ENCODE measurements at regions not wholly inside any gene's neighbourhood (a gene's known extent, or its start where the extent isn't known, plus 50 kb on each side); places are given as distances from the start of the nearest gene placed in this dataset.

GRCh38 chr3:81874738-81875137 is 113.3 kb upstream of the GBE1 start:
- Mint-ChIP-seq H3K27me3 (ENCODE audit: insufficient read depth, low read depth, poor library complexity) (no peaks in the 10 kb centered on the region), H3K36me3 (ENCODE audit: low read depth) (peaks cover 26% of the 10 kb centered on the region; the same call in 2 of the 3 replicates), H3K27ac (no peak overlapping the region), H3K9me3 (peaks cover 37% of the 10 kb centered on the region), H3K4me3 (no peak overlapping the region), H3K4me1 (no peaks in the 10 kb centered on the region)
- ATAC-seq (no peak), DNase-seq (ENCODE audit: low spot score) (no peak)
- Histone ChIP-seq H3K27me3 (ENCODE audit: insufficient read depth) (no peaks in the 10 kb centered on the region), H3K4me1 (ENCODE audit: insufficient read depth) (no peaks in the 10 kb centered on the region), H3K36me3 (ENCODE audit: insufficient read depth) (0 out of 2 replicates have a peak, but pooled peaks cover 10% of the 10 kb centered on the region), H3K4me2 (no peak overlapping the region), H2AFZ (no peak overlapping the region), H3K27ac (ENCODE audit: low read depth) (no peak overlapping the region), H3F3A (replicated peaks; ENCODE audit: low read depth) (no peaks in the 10 kb centered on the region), H4K20me1 (replicated peaks; ENCODE audit: insufficient read depth) (no peaks in the 10 kb centered on the region), H3K79me2 (replicated peaks; ENCODE audit: insufficient read depth) (no peaks in the 10 kb centered on the region), H3K9me2 (ENCODE audit: insufficient read depth) (no peaks in the 10 kb centered on the region), H3K4me3 (no peak overlapping the region)
- no peak for TF ChIP-seq ZNF114 (CRISPR knock-in tag; IDR thresholded peaks at IDR 0.05)
- TF ChIP-seq STAT1 (IDR thresholded peaks at IDR 0.05; ENCODE audit: unreplicated experiment): no peak

DNA sequence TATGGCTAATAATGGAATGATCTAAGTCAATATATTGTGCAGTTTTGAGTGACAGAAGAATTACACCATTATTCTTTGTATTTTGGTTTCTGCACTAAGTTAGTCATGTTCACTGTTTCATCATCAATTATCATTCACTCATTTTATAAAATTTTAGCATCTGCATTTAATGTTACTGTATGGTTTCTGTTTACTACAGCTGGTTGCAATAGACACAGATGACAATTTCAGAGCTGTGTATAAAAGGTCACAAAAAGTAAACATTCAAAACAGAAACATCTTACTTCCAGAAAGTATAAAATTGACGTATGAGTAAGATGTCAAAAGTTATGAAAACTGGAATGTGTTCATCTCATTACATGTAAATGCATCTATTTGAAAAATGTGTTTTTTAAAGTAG is 111.1 kb upstream of the GBE1 start:
- H3K27ac Mint-ChIP-seq: no peak overlapping the region
- H3K9me2 ChIP-seq (ENCODE audit: insufficient read depth): no peaks in the 10 kb centered on the region
- H3F3A ChIP-seq (replicated peaks; ENCODE audit: low read depth): no peaks in the 10 kb centered on the region
- H3K79me2 ChIP-seq (replicated peaks; ENCODE audit: insufficient read depth): no peaks in the 10 kb centered on the region
- H3K4me3 ChIP-seq: no peak overlapping the region
- DNase-seq (ENCODE audit: low spot score) (no peak), ATAC-seq (no peak)
- no peaks in the 10 kb centered on the region for H3K4me1 ChIP-seq (ENCODE audit: insufficient read depth)
- no peak overlapping the region for H3K4me2 ChIP-seq
- H3K27me3 Mint-ChIP-seq (ENCODE audit: insufficient read depth, low read depth, poor library complexity): no peaks in the 10 kb centered on the region
- peaks cover 7% of the 10 kb centered on the region; the same call in 2 of the 3 replicates for H3K36me3 Mint-ChIP-seq (ENCODE audit: low read depth)
- no peak overlapping the region for H2AFZ ChIP-seq
- H3K9me3 Mint-ChIP-seq: peaks cover 16% of the 10 kb centered on the region
- no peaks in the 10 kb centered on the region for H3K27me3 ChIP-seq (ENCODE audit: insufficient read depth)
- 0 out of 2 replicates have a peak, but pooled peaks cover 1% of the 10 kb centered on the region for H3K36me3 ChIP-seq (ENCODE audit: insufficient read depth)
- no peaks in the 10 kb centered on the region for H4K20me1 ChIP-seq (replicated peaks; ENCODE audit: insufficient read depth)
- H3K4me3 Mint-ChIP-seq: no peak overlapping the region
- no peaks in the 10 kb centered on the region for H3K4me1 Mint-ChIP-seq
- no peak overlapping the region for H3K27ac ChIP-seq (ENCODE audit: low read depth)
- TF ChIP-seq POLR2AphosphoS5 (IDR thresholded peaks at IDR 0.05; ENCODE audit: low read depth) (no peak), EZH2phosphoT487 (IDR thresholded peaks at IDR 0.05; ENCODE audit: unreplicated experiment) (no peak), STAT1 (IDR thresholded peaks at IDR 0.05; ENCODE audit: unreplicated experiment) (no peak), ETS1 (IDR thresholded peaks at IDR 0.05) (no peak), ZNF114 (CRISPR knock-in tag; IDR thresholded peaks at IDR 0.05) (no peak), ZNF331 (CRISPR knock-in tag; IDR thresholded peaks at IDR 0.05; ENCODE audit: low read depth) (no peak), ZNF462 (CRISPR knock-in tag; IDR thresholded peaks at IDR 0.05) (no peak), EZH2 (IDR thresholded peaks at IDR 0.05; ENCODE audit: low read depth, unreplicated experiment) (no peak), JUNB (IDR thresholded peaks at IDR 0.05; ENCODE audit: unreplicated experiment) (no peak)
- TF ChIP-seq, protein P1, sequence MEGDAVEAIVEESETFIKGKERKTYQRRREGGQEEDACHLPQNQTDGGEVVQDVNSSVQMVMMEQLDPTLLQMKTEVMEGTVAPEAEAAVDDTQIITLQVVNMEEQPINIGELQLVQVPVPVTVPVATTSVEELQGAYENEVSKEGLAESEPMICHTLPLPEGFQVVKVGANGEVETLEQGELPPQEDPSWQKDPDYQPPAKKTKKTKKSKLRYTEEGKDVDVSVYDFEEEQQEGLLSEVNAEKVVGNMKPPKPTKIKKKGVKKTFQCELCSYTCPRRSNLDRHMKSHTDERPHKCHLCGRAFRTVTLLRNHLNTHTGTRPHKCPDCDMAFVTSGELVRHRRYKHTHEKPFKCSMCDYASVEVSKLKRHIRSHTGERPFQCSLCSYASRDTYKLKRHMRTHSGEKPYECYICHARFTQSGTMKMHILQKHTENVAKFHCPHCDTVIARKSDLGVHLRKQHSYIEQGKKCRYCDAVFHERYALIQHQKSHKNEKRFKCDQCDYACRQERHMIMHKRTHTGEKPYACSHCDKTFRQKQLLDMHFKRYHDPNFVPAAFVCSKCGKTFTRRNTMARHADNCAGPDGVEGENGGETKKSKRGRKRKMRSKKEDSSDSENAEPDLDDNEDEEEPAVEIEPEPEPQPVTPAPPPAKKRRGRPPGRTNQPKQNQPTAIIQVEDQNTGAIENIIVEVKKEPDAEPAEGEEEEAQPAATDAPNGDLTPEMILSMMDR (conservative IDR thresholded peaks at IDR 0.05; ENCODE audit: low read depth in 2 of 2): no peak
